ENCODE measurements at regions not wholly inside any gene's neighbourhood (a gene's known extent, or its start where the extent isn't known, plus 50 kb on each side); places are given as distances from the start of the nearest gene placed in this dataset.
"Not testable (repeated sequence)": the region's sequence is repeated elsewhere in the genome, so short reads cannot be mapped to it uniquely, and the experiment has no call there.

GRCh38 chr10:6729071-6729774 lies 149.1 kb upstream of the PRKCQ start:
- DNase-seq (ENCODE audit: low spot score), result no peak

DNA sequence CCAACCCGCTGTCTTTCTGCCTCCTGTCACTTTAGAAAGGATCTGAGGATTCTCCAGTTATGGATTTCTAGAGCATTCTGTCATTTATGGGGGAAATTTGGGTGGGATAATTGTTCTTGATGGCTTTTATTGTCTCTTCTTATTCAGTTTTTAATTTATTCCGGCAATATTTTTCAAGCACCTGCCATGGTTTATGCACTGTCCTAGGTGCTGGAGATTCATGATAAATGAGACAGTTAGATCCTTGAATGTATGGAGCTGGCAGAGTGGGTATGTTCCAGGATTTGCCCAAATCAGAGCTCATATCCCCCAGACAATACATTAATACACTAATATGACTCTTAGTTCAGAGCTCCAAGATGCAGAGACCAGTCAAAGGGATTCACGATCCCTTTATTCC lies 146.8 kb upstream of the PRKCQ start:
- DNase-seq (ENCODE audit: low spot score), result no peak

GRCh38 chr10:6722616-6723004 lies 142.5 kb upstream of the PRKCQ start:
- no peak for DNase-seq (ENCODE audit: low spot score)

DNA sequence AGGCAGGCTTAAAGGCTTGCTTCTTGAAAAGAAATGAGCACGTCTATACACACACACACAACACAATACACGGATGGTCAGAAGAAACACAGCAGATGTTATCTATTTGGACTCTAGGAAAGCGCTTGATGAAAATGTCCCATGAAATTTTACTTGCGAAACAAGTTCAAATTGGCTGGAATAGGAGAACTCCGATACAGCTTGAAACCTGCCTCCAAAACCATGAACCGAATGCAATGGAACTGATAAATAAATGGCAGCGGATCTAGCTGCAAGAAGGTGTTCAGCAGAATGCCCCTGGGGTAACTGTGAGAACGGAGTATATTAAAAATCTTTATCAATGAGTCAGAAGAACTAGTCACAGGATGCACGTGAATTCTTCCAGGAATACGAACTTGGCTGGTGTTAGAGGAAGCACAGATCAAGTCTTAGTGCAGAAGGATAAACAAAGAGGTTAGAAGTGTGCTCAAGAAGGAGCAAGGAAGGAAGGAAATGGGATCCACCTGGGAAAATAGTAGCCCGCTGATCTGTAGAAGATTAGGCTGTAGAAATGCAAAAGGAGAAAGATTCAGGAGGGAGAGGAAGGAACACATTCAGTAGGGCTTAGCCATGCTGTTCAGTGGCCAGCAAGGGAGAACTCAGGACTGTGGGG lies 142.0 kb upstream of the PRKCQ start:
- no peak for DNase-seq (ENCODE audit: low spot score)

DNA sequence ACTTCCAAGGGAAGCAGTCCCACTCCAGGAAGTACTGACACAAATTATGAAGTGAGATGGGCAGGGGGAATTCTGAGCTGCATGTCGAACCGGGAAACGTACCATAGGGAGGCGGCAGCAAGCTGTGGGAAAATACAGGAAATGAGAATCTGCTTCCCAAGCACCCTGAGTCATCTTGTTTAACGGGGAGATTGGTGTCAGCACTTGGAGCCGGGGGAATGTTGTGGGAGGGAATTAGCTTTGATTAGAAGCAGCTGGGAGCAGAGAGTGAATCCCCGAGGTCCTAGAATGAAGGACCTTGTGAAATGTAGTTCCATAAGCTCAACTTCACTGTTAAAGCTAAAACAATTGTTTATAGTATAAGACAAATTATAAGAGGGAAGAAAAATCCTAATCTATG lies 141.4 kb upstream of the PRKCQ start:
- DNase-seq (ENCODE audit: low spot score), result no peak

DNA sequence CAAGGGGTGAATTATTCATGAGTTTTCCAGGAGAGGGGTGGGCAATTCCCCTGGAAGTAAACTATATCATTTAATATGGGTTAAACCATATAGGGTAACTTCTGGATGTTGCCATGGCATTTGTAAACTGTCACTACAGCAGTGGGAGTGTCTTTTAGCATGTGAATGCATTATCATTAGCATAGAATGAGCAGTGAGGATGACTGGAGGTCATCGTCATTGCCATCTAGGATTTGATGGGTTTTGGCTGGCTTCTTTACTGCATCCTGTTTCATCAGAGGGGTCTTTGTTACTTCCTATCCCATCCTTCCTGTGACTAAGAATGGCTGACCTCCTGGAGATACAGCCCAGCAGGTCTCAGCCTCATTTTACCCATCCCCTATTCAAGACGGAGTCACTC lies 139.5 kb upstream of the PRKCQ start:
- no peak for DNase-seq (ENCODE audit: low spot score)

DNA sequence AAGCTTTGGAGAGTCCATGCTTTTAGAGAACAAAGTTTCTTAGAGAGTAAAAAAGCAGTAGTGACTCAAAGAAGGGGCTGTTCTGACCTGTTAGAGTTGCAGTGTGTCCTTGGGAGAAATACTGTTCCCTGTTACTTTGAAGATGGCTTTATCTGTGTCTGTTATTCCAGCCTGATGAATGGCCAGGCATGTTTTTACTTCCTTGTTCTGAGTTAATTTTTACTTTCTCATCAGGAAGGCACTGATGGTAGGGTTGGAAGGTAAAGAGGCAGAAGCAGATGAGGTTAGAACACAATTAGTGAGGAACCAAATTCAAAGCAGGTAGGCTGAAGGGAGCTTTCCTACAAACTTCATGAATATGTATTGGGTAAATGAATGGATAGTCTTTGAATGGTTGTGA lies 138.5 kb upstream of the PRKCQ start:
- no peak for DNase-seq (ENCODE audit: low spot score)

- no peak for DNase-seq (ENCODE audit: low spot score)
Measured at GRCh38 chr10:6716516-6716915, 136.4 kb upstream of the PRKCQ start.

GRCh38 chr10:6713716-6714115 lies 133.6 kb upstream of the PRKCQ start:
- no peak for DNase-seq (ENCODE audit: low spot score)

- DNase-seq (ENCODE audit: low spot score), result no peak
Measured at GRCh38 chr10:6713120-6713519, 133.0 kb upstream of the PRKCQ start.

- DNase-seq (ENCODE audit: low spot score), result no peak
Measured at GRCh38 chr10:6711881-6712280, 131.8 kb upstream of the PRKCQ start.

GRCh38 chr10:6711408-6711841 lies 131.3 kb upstream of the PRKCQ start:
- DNase-seq (ENCODE audit: low spot score), result no peak

- no peak for DNase-seq (ENCODE audit: low spot score)
Measured at GRCh38 chr10:6707352-6707751, 127.3 kb upstream of the PRKCQ start.

- no peak for DNase-seq (ENCODE audit: low spot score)
Measured at GRCh38 chr10:6706725-6707124, 126.6 kb upstream of the PRKCQ start.

DNA sequence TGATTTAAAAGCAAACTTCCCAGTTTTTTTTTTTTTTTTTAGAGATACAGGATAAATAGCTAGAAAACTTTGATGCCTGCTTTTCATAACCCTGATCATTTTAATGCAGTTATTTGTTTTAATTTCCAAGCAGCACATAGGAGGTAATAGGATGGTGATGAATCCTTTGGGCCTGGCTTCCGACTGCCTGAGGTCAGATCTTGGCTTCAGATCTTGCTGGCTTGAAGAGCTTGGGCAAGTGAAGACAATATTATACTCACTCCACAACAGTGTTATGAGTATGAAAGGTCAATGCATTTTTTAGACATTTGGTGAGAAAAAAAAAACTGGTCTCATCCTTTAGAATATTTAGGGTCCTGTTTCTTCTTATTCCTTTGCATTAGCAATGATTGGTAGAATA lies 124.8 kb upstream of the PRKCQ start:
- no peak for DNase-seq (ENCODE audit: low spot score)

DNA sequence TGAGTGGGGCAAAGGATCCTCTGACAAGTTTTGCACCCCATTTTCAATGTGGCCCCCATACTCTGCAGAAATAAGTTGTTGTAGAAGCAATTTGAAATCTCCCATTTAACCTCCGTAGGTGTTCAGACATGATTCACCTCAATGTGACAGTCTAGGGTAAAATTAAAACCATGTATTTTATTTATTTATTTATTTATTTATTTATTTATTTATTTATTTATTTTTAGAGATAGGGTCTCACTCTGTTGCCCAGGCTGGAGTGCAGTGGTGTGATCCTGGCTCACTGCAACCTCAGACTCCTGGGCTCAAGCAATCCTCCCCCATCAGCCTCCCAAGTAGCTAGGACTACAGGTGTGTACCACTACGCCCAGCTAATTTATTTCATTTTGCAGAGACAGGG lies 122.8 kb upstream of the PRKCQ start:
- DNase-seq (ENCODE audit: low spot score), result not testable (repeated sequence)

DNA sequence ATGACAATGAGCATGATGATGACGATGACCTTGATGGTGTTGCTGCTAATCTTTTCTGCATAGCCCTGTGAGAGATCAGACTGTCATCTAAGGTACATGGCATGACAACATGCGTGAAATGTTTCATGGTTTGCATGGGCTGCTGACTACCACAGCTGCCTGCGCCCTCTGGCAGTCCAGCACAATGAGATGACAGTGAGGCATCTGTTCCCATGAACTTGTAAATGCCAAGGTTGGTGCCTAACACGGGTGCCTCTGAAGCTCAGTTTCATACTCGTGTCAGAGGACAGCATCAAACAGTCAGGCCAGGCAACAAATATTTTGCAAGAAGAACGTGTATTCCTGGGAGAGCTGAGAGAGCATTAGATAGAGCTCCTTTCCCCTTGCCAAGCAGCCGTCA lies 122.0 kb upstream of the PRKCQ start:
- DNase-seq (ENCODE audit: low spot score), result no peak

DNA sequence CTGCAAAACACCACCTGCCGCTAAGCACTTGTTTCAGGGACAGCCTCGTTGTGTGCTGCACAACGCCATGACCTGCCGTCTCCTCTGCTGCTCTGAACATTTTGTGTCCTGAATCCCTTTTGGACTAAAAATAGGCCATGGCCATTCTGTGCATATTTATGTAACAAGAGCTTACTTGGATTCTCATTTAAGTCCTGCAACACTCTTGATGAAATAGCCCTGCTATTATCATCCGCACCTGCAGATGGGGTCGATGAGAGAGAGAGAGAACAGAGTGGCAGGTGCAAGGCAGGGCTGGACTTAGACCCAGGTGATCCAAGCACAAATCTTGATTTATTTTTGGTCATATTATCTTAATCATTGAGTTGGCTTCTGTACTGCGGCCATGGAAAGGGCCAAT lies 121.2 kb upstream of the PRKCQ start:
- DNase-seq (ENCODE audit: low spot score), result peak; percentile 39

DNA sequence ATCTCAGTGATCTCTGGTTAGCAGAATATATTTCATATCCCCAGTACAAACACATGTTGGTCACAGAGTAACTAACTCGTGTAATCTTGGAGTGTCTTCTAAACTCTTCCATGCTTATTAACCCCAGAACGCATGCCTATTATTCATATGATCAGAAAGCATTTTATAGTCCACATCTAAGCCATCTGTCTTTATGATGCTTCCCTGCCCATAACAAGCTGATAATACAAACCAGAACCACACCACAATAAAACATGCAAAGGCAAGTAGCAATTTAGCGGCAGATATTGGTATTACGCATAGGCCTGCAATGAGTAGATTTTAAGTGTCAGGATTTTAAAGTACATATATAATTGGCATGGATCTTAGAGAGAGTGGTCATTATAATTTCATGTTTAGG lies 120.0 kb upstream of the PRKCQ start:
- no peak for DNase-seq (ENCODE audit: low spot score)

DNA sequence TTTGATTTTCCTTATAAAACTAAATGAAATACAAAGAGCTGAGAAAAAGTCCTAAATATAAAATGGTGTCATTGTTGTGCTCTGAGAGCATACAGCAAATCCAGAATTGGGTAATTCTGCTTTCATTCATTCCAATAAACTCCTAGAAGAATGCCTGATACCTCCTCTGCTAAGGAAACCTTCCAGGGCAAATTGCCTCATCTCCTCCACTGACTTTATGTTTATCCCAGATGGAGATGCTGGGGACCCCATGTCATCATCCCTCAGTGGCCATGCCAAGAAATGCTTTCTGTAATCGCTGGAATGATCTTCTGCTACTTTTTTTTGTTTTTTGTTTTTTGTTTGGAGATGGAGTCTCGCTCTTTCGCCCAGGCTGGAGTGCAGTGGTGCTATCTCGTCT lies 119.3 kb upstream of the PRKCQ start:
- no peak for DNase-seq (ENCODE audit: low spot score)

GRCh38 chr10:6695519-6695918 lies 115.4 kb upstream of the PRKCQ start:
- DNase-seq (ENCODE audit: low spot score), result no peak

GRCh38 chr10:6694447-6695140 lies 114.5 kb upstream of the PRKCQ start:
- no peak for DNase-seq (ENCODE audit: low spot score)

- DNase-seq (ENCODE audit: low spot score), result no peak
Measured at GRCh38 chr10:6692856-6693255, 112.8 kb upstream of the PRKCQ start.

Measured in NAMALWA (cell line).